BE2C (cell line): ENCODE measurements at regions not wholly inside any gene's neighbourhood (a gene's known extent, or its start where the extent isn't known, plus 50 kb on each side); places are given as distances from the start of the nearest gene placed in this dataset.

Experiments used
- DNase-seq: peaks from one replicate; pipeline ENCODE4 v3.0.0-alpha.2; 2020
- H3K27me3 ChIP-seq: fragments of 250-450 bp; sonication (Bioruptor Pico); 2 replicates; pipeline ENCODE4 v1.5.1; 2020; ENCODE audit warnings: mild to moderate bottlenecking
- H3K36me3 ChIP-seq: fragments of 250-450 bp; sonication (Bioruptor Pico); 2 replicates; pipeline ENCODE4 v1.5.1; 2020; ENCODE audit warnings: mild to moderate bottlenecking
- H3K4me1 ChIP-seq: fragments of 250-450 bp; sonication (Bioruptor Pico); 2 replicates; pipeline ENCODE4 v1.5.1; 2020
- H3K4me3 ChIP-seq: 2 replicates; pipeline ENCODE4 v1.5.1; 2011; ENCODE audit warnings: low read depth, low read length
- H3K9me3 ChIP-seq: fragments of 250-450 bp; sonication (Bioruptor Pico); 2 replicates; pipeline ENCODE4 v1.5.1; 2020
- TF ChIP-seq, protein P1 (sequence below): IDR thresholded peaks from 2 replicates; pipeline ENCODE4 v1.5.1; 2012; ENCODE audit warnings: mild to moderate bottlenecking, low read depth, low read length

DNA sequence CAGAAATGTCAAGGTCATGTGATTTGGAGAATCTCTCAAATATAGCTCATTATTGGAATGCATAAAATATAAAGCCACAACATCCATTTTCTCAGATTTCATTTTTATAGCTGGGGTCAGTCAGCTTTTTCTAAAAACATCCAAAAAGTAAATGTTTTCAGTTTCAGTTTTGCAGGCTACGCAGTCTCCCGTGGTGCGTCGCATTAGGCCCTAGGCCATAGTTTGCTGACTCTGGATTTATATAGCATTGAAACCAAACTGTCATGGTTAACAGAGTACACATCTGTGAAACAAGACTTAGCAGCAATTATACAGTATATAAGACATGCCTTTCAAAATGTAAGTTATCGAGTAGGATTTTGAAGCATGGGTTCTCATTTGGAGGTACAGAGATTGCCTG is 140.0 kb downstream of the IRS2 start:
- DNase-seq: no peak
- Histone ChIP-seq H3K36me3 (no peaks in the 10 kb centered on the region), H3K27me3 (no peaks in the 10 kb centered on the region), H3K4me3 (no peak overlapping the region), H3K9me3 (no peaks in the 10 kb centered on the region), H3K4me1 (no peaks in the 10 kb centered on the region)
- TF ChIP-seq, protein P1, sequence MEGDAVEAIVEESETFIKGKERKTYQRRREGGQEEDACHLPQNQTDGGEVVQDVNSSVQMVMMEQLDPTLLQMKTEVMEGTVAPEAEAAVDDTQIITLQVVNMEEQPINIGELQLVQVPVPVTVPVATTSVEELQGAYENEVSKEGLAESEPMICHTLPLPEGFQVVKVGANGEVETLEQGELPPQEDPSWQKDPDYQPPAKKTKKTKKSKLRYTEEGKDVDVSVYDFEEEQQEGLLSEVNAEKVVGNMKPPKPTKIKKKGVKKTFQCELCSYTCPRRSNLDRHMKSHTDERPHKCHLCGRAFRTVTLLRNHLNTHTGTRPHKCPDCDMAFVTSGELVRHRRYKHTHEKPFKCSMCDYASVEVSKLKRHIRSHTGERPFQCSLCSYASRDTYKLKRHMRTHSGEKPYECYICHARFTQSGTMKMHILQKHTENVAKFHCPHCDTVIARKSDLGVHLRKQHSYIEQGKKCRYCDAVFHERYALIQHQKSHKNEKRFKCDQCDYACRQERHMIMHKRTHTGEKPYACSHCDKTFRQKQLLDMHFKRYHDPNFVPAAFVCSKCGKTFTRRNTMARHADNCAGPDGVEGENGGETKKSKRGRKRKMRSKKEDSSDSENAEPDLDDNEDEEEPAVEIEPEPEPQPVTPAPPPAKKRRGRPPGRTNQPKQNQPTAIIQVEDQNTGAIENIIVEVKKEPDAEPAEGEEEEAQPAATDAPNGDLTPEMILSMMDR: no peak

GRCh38 chr13:109645831-109646230 is 140.6 kb downstream of the IRS2 start:
- Histone ChIP-seq H3K4me1 (no peaks in the 10 kb centered on the region), H3K4me3 (no peak overlapping the region), H3K9me3 (peaks cover 4% of the 10 kb centered on the region; the same call in 1 of the 2 replicates), H3K36me3 (no peaks in the 10 kb centered on the region), H3K27me3 (no peaks in the 10 kb centered on the region)
- DNase-seq: no peak
- TF ChIP-seq, protein P1: no peak

DNA sequence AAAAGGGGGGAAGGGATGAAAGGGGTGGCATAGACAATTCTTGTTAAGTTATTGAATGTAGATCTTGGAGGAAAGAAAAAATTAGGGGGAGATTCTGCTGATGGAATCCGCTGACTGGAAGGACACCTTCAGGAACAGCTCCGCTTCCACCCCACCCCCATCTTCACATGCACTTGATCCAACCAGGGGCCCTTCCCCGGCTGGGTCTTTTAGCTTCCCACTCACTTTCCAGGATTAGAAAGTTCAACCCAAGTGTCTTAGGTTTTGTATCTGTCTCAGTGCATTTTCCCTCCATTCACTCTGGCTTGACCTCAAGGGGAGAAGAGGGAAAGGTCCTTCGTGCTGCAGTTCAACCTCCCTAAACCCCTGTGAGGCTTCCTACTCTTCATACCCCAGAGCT is 141.4 kb downstream of the IRS2 start:
- peaks cover 7% of the 10 kb centered on the region; the same call in 1 of the 2 replicates for H3K9me3 ChIP-seq
- no peak for DNase-seq
- no peaks in the 10 kb centered on the region for H3K27me3 ChIP-seq
- no peaks in the 10 kb centered on the region for H3K36me3 ChIP-seq
- H3K4me1 ChIP-seq: no peaks in the 10 kb centered on the region
- TF ChIP-seq, protein P1: no peak
- no peak overlapping the region for H3K4me3 ChIP-seq

- H3K27me3 ChIP-seq: no peaks in the 10 kb centered on the region
- no peak for DNase-seq
- H3K36me3 ChIP-seq: no peaks in the 10 kb centered on the region
- no peaks in the 10 kb centered on the region for H3K4me1 ChIP-seq
- peaks cover 7% of the 10 kb centered on the region; the same call in 1 of the 2 replicates for H3K9me3 ChIP-seq
- no peak overlapping the region for H3K4me3 ChIP-seq
- TF ChIP-seq, protein P1: no peak
These were observed 142.2 kb downstream of the IRS2 start for GRCh38 chr13:109644069-109644750.

GRCh38 chr13:109642358-109642757 is 144.0 kb downstream of the IRS2 start:
- Histone ChIP-seq H3K4me3 (no peak overlapping the region), H3K9me3 (peaks cover 7% of the 10 kb centered on the region; the same call in 1 of the 2 replicates), H3K4me1 (no peaks in the 10 kb centered on the region), H3K36me3 (no peaks in the 10 kb centered on the region), H3K27me3 (no peaks in the 10 kb centered on the region)
- DNase-seq: no peak
- TF ChIP-seq, protein P1: no peak

DNA sequence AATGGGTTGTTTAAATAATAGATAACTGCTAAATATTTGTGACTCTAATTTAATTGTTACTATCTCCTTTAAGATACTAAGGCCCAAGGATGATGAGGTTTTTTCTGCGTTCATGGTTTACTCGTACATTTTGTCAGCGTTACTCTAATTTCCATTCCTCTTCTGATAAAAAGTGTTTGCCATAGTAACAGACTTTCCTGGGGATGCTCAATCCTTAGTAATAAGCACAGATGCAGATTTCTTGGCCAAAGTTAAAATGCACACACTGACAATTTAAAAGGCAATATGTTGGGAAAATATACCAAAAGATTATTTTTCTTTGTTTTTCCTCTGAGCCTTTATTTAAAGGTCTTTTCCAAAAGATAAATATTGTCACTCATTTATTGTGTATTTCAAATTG is 149.6 kb downstream of the IRS2 start:
- H3K4me3 ChIP-seq: no peak overlapping the region
- H3K36me3 ChIP-seq: no peaks in the 10 kb centered on the region
- no peak for DNase-seq
- H3K27me3 ChIP-seq: no peaks in the 10 kb centered on the region
- no peaks in the 10 kb centered on the region; the same call in 1 of the 2 replicates for H3K4me1 ChIP-seq
- TF ChIP-seq, protein P1: no peak
- H3K9me3 ChIP-seq: peaks cover 7% of the 10 kb centered on the region; the same call in 1 of the 2 replicates
